H1 (cell line): ENCODE measurements at regions not wholly inside any gene's neighbourhood (a gene's known extent, or its start where the extent isn't known, plus 50 kb on each side); places are given as distances from the start of the nearest gene placed in this dataset.

Experiments used
- CTCF ChIA-PET: fragments of 300-600 bp; sonication (Branson Sonifier 250); formaldehyde crosslinking; loops from one replicate; lab custom pipeline; 2021; ENCODE audit not compliant: partially characterized antibody; lab: Charles Lee
- POLR2A ChIA-PET: fragments of 300-600 bp; sonication (Branson Sonifier 250); formaldehyde crosslinking; loops from one replicate; lab custom pipeline; 2021; ENCODE audit warnings: inconsistent platforms; ENCODE audit not compliant: partially characterized antibody; lab: Charles Lee
- DNase-seq, 2 experiments: peaks; one replicate each; pipeline versions ENCODE4 v3.0.0 to v3.0.0-alpha.2; 2010 to 2022; ENCODE audit warnings: low spot score in 2 of 2, low read depth in 1 of 2, mixed read lengths in 1 of 2
- FAIRE-seq: peaks from 2 replicates; lab custom pipeline; 2011; peaks lifted over from hg19 to GRCh38; lab: Jason Lieb, UNC
- H2AFZ ChIP-seq: 2 replicates; pipeline ENCODE4 v1.8.1; 2012; ENCODE audit warnings: low read length, inconsistent platforms
- H2AK5ac ChIP-seq: 2 replicates; pipeline ENCODE4 v1.6.1; 2013; ENCODE audit warnings: low read depth, low read length
- H2BK120ac ChIP-seq: replicated peaks from 2 replicates; pipeline ENCODE3; 2013; ENCODE audit warnings: low read depth, low read length, inconsistent platforms
- H2BK12ac ChIP-seq: 2 replicates; pipeline ENCODE4 v1.6.1; 2013; ENCODE audit warnings: low read depth, low read length
- H2BK15ac ChIP-seq: 2 replicates; pipeline ENCODE4 v1.6.1; 2013; ENCODE audit warnings: low read length
- H2BK20ac ChIP-seq: 2 replicates; pipeline ENCODE4 v1.6.1; 2013; ENCODE audit warnings: low read length
- H2BK5ac ChIP-seq: 2 replicates; pipeline ENCODE4 v1.6.1; 2013; ENCODE audit warnings: low read depth, low read length
- H3K14ac ChIP-seq: 2 replicates; pipeline ENCODE4 v1.6.1; 2013; ENCODE audit warnings: inconsistent platforms; ENCODE audit not compliant: insufficient read length
- H3K18ac ChIP-seq: 2 replicates; pipeline ENCODE4 v1.6.1; 2013; ENCODE audit warnings: low read length; ENCODE audit errors: extremely low read depth
- H3K23ac ChIP-seq: 2 replicates; pipeline ENCODE4 v1.6.1; 2013; ENCODE audit warnings: inconsistent platforms; ENCODE audit not compliant: insufficient read length
- H3K23me2 ChIP-seq: 2 replicates; pipeline ENCODE4 v1.6.1; 2013; ENCODE audit warnings: low read depth, low read length
- H3K27ac ChIP-seq: 2 replicates; pipeline ENCODE4 v1.6.1; 2011; ENCODE audit warnings: low read depth, low read length, inconsistent platforms
- H3K27me3 ChIP-seq, 4 experiments: replicated peaks in 1 of 4; 1 replicate in 1 of 4; 2 replicates in 3 of 4; pipeline versions ENCODE4 v1.6.1 to v1.8.1; 2011 to 2013; ENCODE audit warnings: low read length in 3 of 4, mild to moderate bottlenecking in 3 of 4, inconsistent platforms in 2 of 4, mixed read lengths in 2 of 4, moderate library complexity in 1 of 4; ENCODE audit not compliant: control insufficient read depth in 3 of 4, insufficient read depth in 3 of 4; ENCODE audit errors: extremely low read depth in 1 of 4
- H3K36me3 ChIP-seq, 4 experiments: 2 replicates each; pipeline versions ENCODE4 v1.6.1 to v1.8.1; 2011 to 2013; ENCODE audit warnings: mild to moderate bottlenecking in 4 of 4, low read length in 3 of 4, moderate library complexity in 2 of 4, control low read depth in 1 of 4, inconsistent platforms in 1 of 4; ENCODE audit not compliant: insufficient read depth in 4 of 4, control insufficient read depth in 2 of 4
- H3K4ac ChIP-seq: replicated peaks from 2 replicates; pipeline ENCODE3; 2013; ENCODE audit warnings: low read length, low read depth, mixed read lengths, inconsistent platforms; ENCODE audit not compliant: insufficient read length
- H3K4me1 ChIP-seq, 4 experiments: replicated peaks in 1 of 4; 1 replicate in 1 of 4; 2 replicates in 3 of 4; pipeline versions ENCODE4 v1.6.1 to v1.8.1; 2011 to 2013; ENCODE audit warnings: low read length in 3 of 4, inconsistent platforms in 2 of 4, mixed read lengths in 1 of 4; ENCODE audit not compliant: insufficient read depth in 4 of 4, control insufficient read depth in 3 of 4
- H3K4me2 ChIP-seq, 2 experiments: 2 replicates each; pipeline versions ENCODE4 v1.6.1 to v1.8.1; 2011 to 2013; ENCODE audit warnings: low read depth in 2 of 2, low read length in 2 of 2, control low read depth in 1 of 2, inconsistent platforms in 1 of 2, mild to moderate bottlenecking in 1 of 2; ENCODE audit not compliant: insufficient read depth in 1 of 2
- H3K4me3 ChIP-seq, 4 experiments: fragments of 200-600, 300-600 bp in 1 of 4; sonication (generic), shearing (Covaris generic), sonication (Bioruptor Twin) in 1 of 4; 2 replicates each; pipeline versions ENCODE4 v1.5.1 to v1.8.1; 2011 to 2016; ENCODE audit warnings: low read length in 4 of 4, low read depth in 3 of 4, control low read depth in 2 of 4, inconsistent platforms in 2 of 4, mild to moderate bottlenecking in 2 of 4, mixed read lengths in 1 of 4, moderate library complexity in 1 of 4; ENCODE audit not compliant: insufficient read depth in 2 of 4; ENCODE audit errors: extremely low read depth in 1 of 4
- H3K56ac ChIP-seq: replicated peaks from 2 replicates; pipeline ENCODE3; 2013; ENCODE audit warnings: low read depth, mild to moderate bottlenecking, mixed read lengths, low read length, inconsistent platforms; ENCODE audit not compliant: insufficient read length
- H3K79me1 ChIP-seq: 2 replicates; pipeline ENCODE4 v1.6.1; 2013; ENCODE audit warnings: low read depth, low read length, control low read depth
- H3K79me2 ChIP-seq, 2 experiments: 2 replicates each; pipeline versions ENCODE4 v1.6.1 to v1.8.1; 2012 to 2013; ENCODE audit warnings: low read length in 2 of 2, mild to moderate bottlenecking in 2 of 2, inconsistent platforms in 1 of 2; ENCODE audit not compliant: insufficient read depth in 2 of 2, control insufficient read depth in 1 of 2
- H3K9ac ChIP-seq, 4 experiments: replicated peaks in 1 of 4; 1 replicate in 1 of 4; 2 replicates in 3 of 4; pipeline versions ENCODE4 v1.6.1 to v1.8.1; 2011 to 2013; ENCODE audit warnings: low read depth in 3 of 4, low read length in 3 of 4, control low read depth in 2 of 4, mild to moderate bottlenecking in 2 of 4, moderate library complexity in 2 of 4, inconsistent platforms in 1 of 4; ENCODE audit errors: extremely low read depth in 1 of 4
- H3K9me3 ChIP-seq, 2 experiments: 2 replicates each; pipeline versions ENCODE4 v1.6.1 to v1.8.1; 2012 to 2013; ENCODE audit warnings: mild to moderate bottlenecking in 2 of 2, moderate library complexity in 2 of 2, control low read depth in 1 of 2, inconsistent platforms in 1 of 2, low read depth in 1 of 2, low read length in 1 of 2, mixed read lengths in 1 of 2; ENCODE audit not compliant: insufficient read depth in 2 of 2
- H4K20me1 ChIP-seq, 2 experiments: replicated peaks in 1 of 2; 2 replicates each; pipeline versions ENCODE3 to v1.8.1; 2011 to 2013; ENCODE audit warnings: inconsistent platforms in 2 of 2, low read length in 2 of 2, mild to moderate bottlenecking in 1 of 2; ENCODE audit not compliant: insufficient read depth in 2 of 2, control insufficient read depth in 1 of 2
- H4K5ac ChIP-seq: 2 replicates; pipeline ENCODE4 v1.6.1; 2013; ENCODE audit warnings: low read length, low read depth, mixed read lengths, inconsistent platforms; ENCODE audit not compliant: insufficient read length
- H4K8ac ChIP-seq: 2 replicates; pipeline ENCODE4 v1.8.0; 2013; ENCODE audit warnings: mild to moderate bottlenecking, moderate library complexity, low read length, inconsistent platforms; ENCODE audit not compliant: insufficient read depth; ENCODE audit errors: extremely low read depth
- H4K91ac ChIP-seq: replicated peaks from 2 replicates; pipeline ENCODE3; 2013; ENCODE audit warnings: low read length, mixed read lengths, inconsistent platforms; ENCODE audit not compliant: insufficient read length
- GABPA ChIP-seq: IDR thresholded peaks from 2 replicates; pipeline ENCODE4 v1.6.1; 2011; ENCODE audit warnings: mild to moderate bottlenecking, low read length, moderate library complexity, borderline replicate concordance; ENCODE audit not compliant: insufficient read depth
- KDM4A ChIP-seq: IDR thresholded peaks from one replicate; pipeline ENCODE4 v1.7.1; 2012; ENCODE audit warnings: low read depth, mild to moderate bottlenecking, moderate library complexity, low read length, inconsistent platforms; ENCODE audit not compliant: severe bottlenecking
- RNF2 ChIP-seq: fragments of 200-900, 300-1000 bp; sonication (generic); IDR thresholded peaks from 2 replicates; pipeline ENCODE4 v1.7.1; 2016; ENCODE audit warnings: borderline replicate concordance, low read depth, mild to moderate bottlenecking, antibody characterized with exemption, low read length; ENCODE audit not compliant: poor library complexity, severe bottlenecking; ENCODE audit errors: missing control alignments
- TAF1 ChIP-seq: IDR thresholded peaks from 2 replicates; pipeline ENCODE4 v1.6.1; 2011; ENCODE audit warnings: mild to moderate bottlenecking, low read depth, low read length
- TBP ChIP-seq: IDR thresholded peaks from 2 replicates; pipeline ENCODE4 v1.6.1; 2011; ENCODE audit warnings: low read depth, low read length, improper control_type of control experiment
- TCF12 ChIP-seq: IDR thresholded peaks from 2 replicates; pipeline ENCODE4 v1.6.1; 2011; ENCODE audit warnings: low read depth, mild to moderate bottlenecking, low read length
- WGBS, 2 experiments: shearing (Covaris generic) in 1 of 2; methylation state at CpG; one replicate each; pipeline versions ENCODE4 v1.1.6 to v1.1.7; 2013 to 2015; ENCODE audit warnings: low lambda C conversion rate in 2 of 2, mixed read lengths in 2 of 2, inconsistent platforms in 1 of 2, low coverage in 1 of 2, missing lambda C conversion rate in 1 of 2; ENCODE audit not compliant: insufficient replicate concordance in 2 of 2, insufficient coverage in 1 of 2, insufficient read length in 1 of 2; ENCODE audit errors: extremely low coverage in 1 of 2, missing lambda C conversion rate in 1 of 2; 5-methylcytosine and 5-hydroxymethylcytosine counted together

DNA sequence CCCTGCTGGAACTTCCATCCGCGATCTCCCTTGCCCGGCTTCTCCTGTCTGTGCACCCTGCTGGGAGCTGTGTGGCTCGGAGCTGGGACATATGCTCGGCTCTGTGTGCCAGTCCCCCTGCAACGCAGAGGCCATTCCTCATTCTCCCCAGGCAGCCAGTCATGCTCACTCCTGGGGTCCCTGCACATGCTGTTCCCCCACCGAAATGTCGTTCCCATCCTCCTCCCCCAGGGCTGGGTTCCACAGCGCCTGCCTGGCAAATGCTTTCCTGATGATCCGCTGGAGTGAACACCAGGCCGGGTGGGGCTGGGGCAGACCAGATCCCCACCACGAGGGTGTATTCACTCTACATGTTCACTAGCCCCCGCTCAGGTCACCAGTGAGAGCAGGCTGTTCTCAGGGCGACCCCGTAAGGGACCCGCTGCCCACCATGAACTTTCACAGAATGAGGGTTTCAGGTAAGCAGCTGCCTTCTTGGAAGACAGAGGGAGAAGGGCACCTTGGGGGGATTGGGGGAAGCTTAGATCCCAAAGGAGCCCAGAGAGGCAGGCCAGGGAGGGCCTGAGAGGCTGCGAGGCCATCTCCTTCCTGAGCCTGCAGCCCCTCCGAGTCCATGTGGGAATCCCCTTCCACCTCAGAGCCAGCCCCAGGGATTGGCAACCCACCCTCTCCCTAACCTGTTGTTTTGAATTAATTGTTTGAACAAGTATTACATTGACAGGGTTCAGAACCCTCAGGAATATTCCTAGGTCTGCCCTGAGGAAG lies 88.7 kb upstream of the IQSEC1 start:
- H3K79me1 ChIP-seq = no peaks in the 10 kb centered on the region
- peak overlapping the region; percentile 94 for H4K91ac ChIP-seq
- H3K4me1 ChIP-seq = peaks cover 4 to 26% (median 18%) of the 10 kb centered on the region in 4 experiments
- H3K27ac ChIP-seq = no peak overlapping the region; the same call in 1 of the 2 replicates
- no peak overlapping the region for H3K4me3 ChIP-seq
- H4K8ac ChIP-seq = peak overlapping the region; percentile 72; the same call in 1 of the 2 replicates
- no peak for DNase-seq
- H3K79me2 ChIP-seq = no peaks in the 10 kb centered on the region
- H2BK15ac ChIP-seq = peak overlapping the region; percentile 88; the same call in 1 of the 2 replicates
- no peaks in the 10 kb centered on the region for H3K27me3 ChIP-seq
- H3K4me2 ChIP-seq = peak overlapping the region in 1 of 2 experiments; percentile 1; a peak in 1 of 4 replicates
- TF ChIP-seq TCF12 = no peak
- TF ChIP-seq TBP = no peak
- no peak for TF ChIP-seq GABPA
- TF ChIP-seq KDM4A = no peak
- TF ChIP-seq RNF2 = no peak
- TF ChIP-seq TAF1 = no peak
- TF ChIP-seq, all 59 proteins: peak for 0
- H3K14ac ChIP-seq = no peak overlapping the region
- no peak overlapping the region; a peak in 2 of 7 replicates for H3K9ac ChIP-seq
- peak overlapping the region; percentile 76 for H2BK5ac ChIP-seq
- no peak overlapping the region for H4K5ac ChIP-seq
- ChIA-PET CTCF (interaction anchor here (0.8 to 5.8 kb wide), 7 partner anchors 11 to 41 kb away, joined by 3 to 24 read pairs (median 3); no protein-coding TSS in a partner anchor), POLR2A (interaction anchor here (1.0 to 1.2 kb wide), 2 partner anchors 29 to 113 kb away, joined by 3 read pairs; no protein-coding TSS in a partner anchor)
- H3K18ac ChIP-seq = peak overlapping the region; percentile 87
- H3K9me3 ChIP-seq = no peaks in the 10 kb centered on the region; a peak in 1 of 4 replicates
- H3K56ac ChIP-seq = no peak overlapping the region
- H3K4ac ChIP-seq = peak overlapping the region; percentile 64
- no peaks in the 10 kb centered on the region for H3K36me3 ChIP-seq
- peak overlapping the region; percentile 17 for H2BK20ac ChIP-seq
- 81% methylated on average over 18 of the region's 18 CpGs; no CpG with 5 or more reads in 1 of the 2 experiments for WGBS, 2 experiments
- H2AFZ ChIP-seq = no peak overlapping the region
- peak overlapping the region; percentile 89; the same call in 1 of the 2 replicates for H2AK5ac ChIP-seq
- no peaks in the 10 kb centered on the region for H4K20me1 ChIP-seq
- no peaks in the 10 kb centered on the region for H3K23me2 ChIP-seq
- no peak for FAIRE-seq
- H2BK12ac ChIP-seq = peak overlapping the region; percentile 99
- no peak overlapping the region for H3K23ac ChIP-seq
- H2BK120ac ChIP-seq = peak overlapping the region; percentile 30
